ENCODE measurements at regions not wholly inside any gene's neighbourhood (a gene's known extent, or its start where the extent isn't known, plus 50 kb on each side); places are given as distances from the start of the nearest gene placed in this dataset.

GRCh38 chr11:133718831-133719230, 126.5 kb downstream of the SPATA19 start:
- no peak overlapping the region for H3K4me3 ChIP-seq (ENCODE audit: low read length)
- CTCF ChIA-PET = no interaction called here
- Mint-ChIP-seq H3K27ac (no peak overlapping the region), H3K4me1 (ENCODE audit: low read depth) (no peaks in the 10 kb centered on the region), H3K4me3 (no peak overlapping the region), H3K9me3 (no peaks in the 10 kb centered on the region), H3K36me3 (ENCODE audit: low read depth) (no peaks in the 10 kb centered on the region), H3K27me3 (peaks cover 8% of the 10 kb centered on the region)
- POLR2A ChIA-PET = no interaction called here
- no peak for TF ChIP-seq CTCF (IDR thresholded peaks at IDR 0.05)
- no peak overlapping the region for H3K27ac ChIP-seq (ENCODE audit: low read depth in 1 of 2, low read length in 2 of 2)
- intact Hi-C loops (cut with DNase I, micrococcal nuclease) = no loop called here
- H3K27me3 ChIP-seq (ENCODE audit: control insufficient read depth in 1 of 2, insufficient read depth in 2 of 2, low read length in 2 of 2) = peaks cover 0 to 3% of the 10 kb centered on the region in 2 experiments
- no peaks in the 10 kb centered on the region for H3K36me3 ChIP-seq (ENCODE audit: insufficient read depth, low read length)
- no peaks in the 10 kb centered on the region for H3K4me1 ChIP-seq (ENCODE audit: insufficient read depth, low read length)
- no peak for DNase-seq
- peaks cover 0 to 17% of the 10 kb centered on the region in 2 experiments for H3K9me3 ChIP-seq (ENCODE audit: control insufficient read depth in 1 of 2, insufficient read depth in 1 of 2, low read length in 2 of 2)
- ATAC-seq (ENCODE audit: poor library complexity) = no peak

- Histone ChIP-seq H3K4me3 (ENCODE audit: low read length) (no peak overlapping the region), H3K36me3 (ENCODE audit: insufficient read depth, low read length) (no peaks in the 10 kb centered on the region), H3K27me3 (ENCODE audit: control insufficient read depth in 1 of 2, insufficient read depth in 2 of 2, low read length in 2 of 2) (peaks cover 0 to 3% of the 10 kb centered on the region in 2 experiments), H3K4me1 (ENCODE audit: insufficient read depth, low read length) (no peaks in the 10 kb centered on the region), H3K27ac (ENCODE audit: low read depth in 1 of 2, low read length in 2 of 2) (no peak overlapping the region), H3K9me3 (ENCODE audit: control insufficient read depth in 1 of 2, insufficient read depth in 1 of 2, low read length in 2 of 2) (peaks cover 0 to 17% of the 10 kb centered on the region in 2 experiments)
- ATAC-seq (ENCODE audit: poor library complexity) = no peak
- Mint-ChIP-seq H3K36me3 (ENCODE audit: low read depth) (no peaks in the 10 kb centered on the region), H3K27ac (no peak overlapping the region), H3K27me3 (peaks cover 8% of the 10 kb centered on the region), H3K4me1 (ENCODE audit: low read depth) (no peaks in the 10 kb centered on the region), H3K4me3 (no peak overlapping the region), H3K9me3 (no peaks in the 10 kb centered on the region)
- no peak for TF ChIP-seq CTCF (IDR thresholded peaks at IDR 0.05)
- ChIA-PET CTCF (no interaction called here), POLR2A (no interaction called here)
- no peak for DNase-seq
- intact Hi-C loops (cut with DNase I, micrococcal nuclease) = no loop called here
Measured at GRCh38 chr11:133718238-133718637, 127.1 kb downstream of the SPATA19 start.

- CTCF ChIA-PET = no interaction called here
- TF ChIP-seq CTCF (IDR thresholded peaks at IDR 0.05) = no peak
- H3K4me1 Mint-ChIP-seq (ENCODE audit: low read depth) = no peaks in the 10 kb centered on the region
- peaks cover 8% of the 10 kb centered on the region for H3K27me3 Mint-ChIP-seq
- ATAC-seq (ENCODE audit: poor library complexity) (no peak), DNase-seq (no peak)
- peaks cover 0 to 3% of the 10 kb centered on the region in 2 experiments for H3K27me3 ChIP-seq (ENCODE audit: control insufficient read depth in 1 of 2, insufficient read depth in 2 of 2, low read length in 2 of 2)
- H3K4me3 ChIP-seq (ENCODE audit: low read length) = no peak overlapping the region
- no peak overlapping the region for H3K4me3 Mint-ChIP-seq
- no peaks in the 10 kb centered on the region for H3K36me3 ChIP-seq (ENCODE audit: insufficient read depth, low read length)
- H3K9me3 Mint-ChIP-seq = no peaks in the 10 kb centered on the region
- H3K27ac ChIP-seq (ENCODE audit: low read depth in 1 of 2, low read length in 2 of 2) = no peak overlapping the region
- H3K27ac Mint-ChIP-seq = no peak overlapping the region
- H3K36me3 Mint-ChIP-seq (ENCODE audit: low read depth) = no peaks in the 10 kb centered on the region
- intact Hi-C loops (cut with DNase I, micrococcal nuclease) = no loop called here
- POLR2A ChIA-PET = no interaction called here
- H3K4me1 ChIP-seq (ENCODE audit: insufficient read depth, low read length) = no peaks in the 10 kb centered on the region
- peaks cover 0 to 18% of the 10 kb centered on the region in 2 experiments for H3K9me3 ChIP-seq (ENCODE audit: control insufficient read depth in 1 of 2, insufficient read depth in 1 of 2, low read length in 2 of 2)
Measured at GRCh38 chr11:133716602-133717001, 128.7 kb downstream of the SPATA19 start.
